A549 (cell line): ENCODE measurements at regions not wholly inside any gene's neighbourhood (a gene's known extent, or its start where the extent isn't known, plus 50 kb on each side); places are given as distances from the start of the nearest gene placed in this dataset.

Experiments used
- ATAC-seq, 2 experiments: fragments of 200-7000 bp in 1 of 2; fragments of >200 bp in 1 of 2; cut with Nextera tagmentation in 1 of 2; cut with Tn5 transposase in 1 of 2; 3 replicates each; pipeline versions ENCODE4 v1.8.0 to v1.9.1; 2018 to 2020; ENCODE audit warnings: mild to moderate bottlenecking in 1 of 2, moderate library complexity in 1 of 2
- CTCF ChIA-PET: fragments of 300-600 bp; sonication (Branson Sonifier 250); formaldehyde crosslinking; extraction: SDS; loops from one replicate; lab custom pipeline; 2021; ENCODE audit warnings: antibody characterized with exemption, inconsistent platforms; lab: Yijun Ruan, JAX
- POLR2A ChIA-PET: fragments of 350-600 bp; formaldehyde crosslinking; extraction: SDS; loops from one replicate; lab custom pipeline; 2021; ENCODE audit warnings: antibody characterized with exemption, inconsistent platforms; lab: Yijun Ruan, JAX
- DNase-seq, 2 experiments: peaks; one replicate each; pipeline versions ENCODE4 v3.0.0 to v3.0.0-alpha.2; 2011 to 2016; ENCODE audit warnings: low read depth in 1 of 2, low spot score in 1 of 2
- FAIRE-seq: peaks from 2 replicates; lab custom pipeline; 2011; peaks lifted over from hg19 to GRCh38; lab: Jason Lieb, UNC
- H3K27ac ChIP-seq, 2 experiments: fragments of >200 bp; sonication (Bioruptor Twin); formaldehyde crosslinking; 3 replicates each; pipeline ENCODE4 v1.5.1; 2016 to 2017
- H3K4me1 ChIP-seq: fragments of >200 bp; sonication (Bioruptor Twin); formaldehyde crosslinking; 3 replicates; pipeline ENCODE4 v1.6.1; 2016
- H3K4me2 ChIP-seq: fragments of >200 bp; sonication (Bioruptor Twin); formaldehyde crosslinking; 3 replicates; pipeline ENCODE4 v1.6.1; 2016
- H3K4me3 ChIP-seq: fragments of >200 bp; sonication (Bioruptor Twin); formaldehyde crosslinking; 3 replicates; pipeline ENCODE4 v1.5.1; 2016
- H3K9me3 ChIP-seq: fragments of >200 bp; sonication (Bioruptor Twin); formaldehyde crosslinking; 3 replicates; pipeline ENCODE4 v1.6.1; 2016
- ATOH8 ChIP-seq: fragments of 250-450 bp; sonication (Bioruptor Pico); IDR thresholded peaks from 2 replicates; pipeline ENCODE4 v1.5.0; 2020; ENCODE audit warnings: low read depth, mild to moderate bottlenecking, moderate library complexity
- BHLHE40 ChIP-seq: IDR thresholded peaks from 2 replicates; pipeline ENCODE4 v1.6.1; 2012; ENCODE audit warnings: low read depth, low read length, inconsistent platforms
- CEBPB ChIP-seq, 2 experiments: fragments of >200 bp in 1 of 2; sonication (Bioruptor Twin) in 1 of 2; formaldehyde crosslinking in 1 of 2; IDR thresholded peaks; 2 replicates each; pipeline ENCODE4 v1.6.1; 2012 to 2016
- CHD4 ChIP-seq: fragments of 200-600 bp; sonication (generic); IDR thresholded peaks from 2 replicates; pipeline ENCODE4 v1.6.1; 2016; ENCODE audit warnings: antibody characterized with exemption, mild to moderate bottlenecking, borderline replicate concordance
- CTCF ChIP-seq: fragments of >200 bp; sonication (Bioruptor Twin); formaldehyde crosslinking; IDR thresholded peaks from 3 replicates; pipeline ENCODE4 v1.5.1; 2016
- EHF ChIP-seq: fragments of 250-450 bp; sonication (Bioruptor Pico); IDR thresholded peaks from 2 replicates; pipeline ENCODE4 v1.5.0; 2020; ENCODE audit warnings: mild to moderate bottlenecking
- ELK1 ChIP-seq: fragments of 150-350 bp; IDR thresholded peaks from 2 replicates; pipeline ENCODE4 v1.6.1; 2014; ENCODE audit warnings: low read depth, mild to moderate bottlenecking, low read length
- HDAC2 ChIP-seq: fragments of 200-600 bp; sonication (generic); IDR thresholded peaks from 2 replicates; pipeline ENCODE4 v1.6.1; 2016
- HEYL ChIP-seq: fragments of 250-450 bp; sonication (Bioruptor Pico); IDR thresholded peaks from 2 replicates; pipeline ENCODE4 v1.8.0; 2021; ENCODE audit warnings: mild to moderate bottlenecking, moderate library complexity
- HMGXB4 ChIP-seq: fragments of 250-450 bp; sonication (Bioruptor Pico); IDR thresholded peaks from 2 replicates; pipeline ENCODE4 v1.5.0; 2021; ENCODE audit warnings: mild to moderate bottlenecking, moderate library complexity, borderline replicate concordance
- HOXA7 ChIP-seq: fragments of 250-450 bp; sonication (Bioruptor Pico); IDR thresholded peaks from 2 replicates; pipeline ENCODE4 v1.5.0; 2020; ENCODE audit warnings: mild to moderate bottlenecking, moderate library complexity
- HOXB5 ChIP-seq: fragments of 250-450 bp; sonication (Bioruptor Pico); IDR thresholded peaks from 2 replicates; pipeline ENCODE4 v1.5.0; 2020; ENCODE audit warnings: mild to moderate bottlenecking, moderate library complexity
- KDM5A ChIP-seq: fragments of 200-600 bp; sonication (generic); IDR thresholded peaks from 2 replicates; pipeline ENCODE4 v1.6.1; 2016; ENCODE audit warnings: antibody characterized with exemption, mild to moderate bottlenecking
- MAFK ChIP-seq: fragments of 450-650 bp; IDR thresholded peaks from 2 replicates; pipeline ENCODE4 v1.6.1; 2014; ENCODE audit not compliant: partially characterized antibody
- MYC ChIP-seq: IDR thresholded peaks from 2 replicates; pipeline ENCODE4 v1.6.1; 2012; ENCODE audit warnings: mild to moderate bottlenecking, inconsistent platforms, low read length, improper control_type of control experiment, borderline replicate concordance
- NPAS2 ChIP-seq: fragments of 250-450 bp; sonication (Bioruptor Pico); IDR thresholded peaks from 2 replicates; pipeline ENCODE4 v1.8.0; 2022; ENCODE audit warnings: mild to moderate bottlenecking, moderate library complexity, borderline replicate concordance
- PBX3 ChIP-seq: IDR thresholded peaks from 2 replicates; pipeline ENCODE4 v1.6.1; 2012
- POLR2A ChIP-seq: IDR thresholded peaks from 2 replicates; pipeline ENCODE4 v1.6.1; 2012; ENCODE audit warnings: mild to moderate bottlenecking, low read length
- REST ChIP-seq: fragments of 200-600 bp; sonication (generic); IDR thresholded peaks from 2 replicates; pipeline ENCODE4 v1.6.1; 2016; ENCODE audit warnings: antibody characterized with exemption, mild to moderate bottlenecking, moderate library complexity
- RFX5 ChIP-seq: fragments of 450-650 bp; IDR thresholded peaks from 2 replicates; pipeline ENCODE4 v1.7.1; 2014; ENCODE audit warnings: antibody characterized with exemption, mild to moderate bottlenecking, moderate library complexity
- SMC3 ChIP-seq: fragments of >200 bp; sonication (Bioruptor Twin); formaldehyde crosslinking; IDR thresholded peaks from 3 replicates; pipeline ENCODE4 v1.6.1; 2018; ENCODE audit warnings: inconsistent platforms
- TFCP2L1 ChIP-seq: fragments of 250-450 bp; sonication (Bioruptor Pico); IDR thresholded peaks from 2 replicates; pipeline ENCODE4 v1.5.0; 2021; ENCODE audit warnings: mild to moderate bottlenecking
- TP53 ChIP-seq: fragments of 250-450 bp; sonication (Bioruptor Pico); IDR thresholded peaks from 2 replicates; pipeline ENCODE4 v1.5.0; 2021; ENCODE audit warnings: mild to moderate bottlenecking, moderate library complexity
- WGBS: methylation state at CpG from one replicate; pipeline ENCODE4 v1.1.6; 2017; ENCODE audit errors: missing lambda C conversion rate; 5-methylcytosine and 5-hydroxymethylcytosine counted together

- no peak for TF ChIP-seq ELK1
- no peak for TF ChIP-seq REST
- TF ChIP-seq EHF (CRISPR knock-in tag) = no peak
- no peak for TF ChIP-seq HOXB5 (CRISPR knock-in tag)
- TF ChIP-seq HOXA7 (CRISPR knock-in tag) = no peak
- TF ChIP-seq NPAS2 (CRISPR knock-in tag) = no peak
Observed at GRCh38 chr1:37146071-37146470, 111.8 kb upstream of the GRIK3 start (continued).

- ChIA-PET CTCF (interaction anchor here (1.5 kb wide), 1 partner anchor 10 kb away, joined by 3 read pairs; no protein-coding TSS in a partner anchor), POLR2A (no interaction called here)
- TF ChIP-seq SMC3 (no peak), RFX5 (no peak), PBX3 (no peak), MYC (no peak), BHLHE40 (no peak), CHD4 (no peak), ELK1 (no peak), TP53 (no peak), HEYL (CRISPR knock-in tag) (no peak), KDM5A (no peak), CTCF (no peak), ATOH8 (CRISPR knock-in tag) (no peak), POLR2A (no peak), MAFK (no peak), HOXA7 (CRISPR knock-in tag) (no peak), CEBPB (IDR thresholded peaks at IDR 0.05) (no peak), TFCP2L1 (CRISPR knock-in tag) (no peak), HMGXB4 (CRISPR knock-in tag) (no peak), HDAC2 (no peak)
- TF ChIP-seq, all 56 proteins: peak for 0
- ATAC-seq (no peak), DNase-seq (no peak), FAIRE-seq (no peak)
- 0% methylated on average over 2 of the region's 2 CpGs for WGBS
- no peaks in the 10 kb centered on the region for H3K4me1 ChIP-seq
- H3K27ac ChIP-seq = no peak overlapping the region
- H3K4me2 ChIP-seq = no peak overlapping the region
- H3K9me3 ChIP-seq = no peaks in the 10 kb centered on the region
- no peak overlapping the region for H3K4me3 ChIP-seq
Observed at GRCh38 chr1:37147392-37147831, 113.1 kb upstream of the GRIK3 start.
